WERI-Rb-1 (cell line): ENCODE measurements at regions not wholly inside any gene's neighbourhood (a gene's known extent, or its start where the extent isn't known, plus 50 kb on each side); places are given as distances from the start of the nearest gene placed in this dataset.

Source experiments
- DNase-seq: peaks from one replicate; pipeline ENCODE4 v3.0.0-alpha.2; 2020
- H3K27ac ChIP-seq: fragments of 250-450 bp; sonication (Bioruptor Pico); 2 replicates; pipeline ENCODE4 v1.5.1; 2020; ENCODE audit warnings: mild to moderate bottlenecking, moderate library complexity
- H3K27me3 ChIP-seq: fragments of 250-450 bp; sonication (Bioruptor Pico); 2 replicates; pipeline ENCODE4 v1.5.1; 2021; ENCODE audit warnings: mild to moderate bottlenecking, low read depth, moderate library complexity; ENCODE audit not compliant: insufficient read depth, severe bottlenecking
- H3K36me3 ChIP-seq: fragments of 250-450 bp; sonication (Bioruptor Pico); 2 replicates; pipeline ENCODE4 v1.5.1; 2020; ENCODE audit warnings: mild to moderate bottlenecking, moderate library complexity
- H3K4me3 ChIP-seq: 2 replicates; pipeline ENCODE4 v1.5.1; 2011; ENCODE audit warnings: low read depth, mild to moderate bottlenecking, control low read depth, low read length
- H3K9me3 ChIP-seq: fragments of 250-450 bp; sonication (Bioruptor Pico); 2 replicates; pipeline ENCODE4 v1.5.1; 2021; ENCODE audit warnings: mild to moderate bottlenecking, moderate library complexity; ENCODE audit not compliant: severe bottlenecking
- CTCF ChIP-seq: IDR thresholded peaks from 2 replicates; pipeline ENCODE4 v1.5.1; 2011; ENCODE audit warnings: low read depth, mild to moderate bottlenecking, control low read depth, inconsistent platforms, low read length

GRCh38 chr2:129620411-129620810 lies 359.1 kb upstream of the RAB6C start:
- Histone ChIP-seq H3K9me3 (no peaks in the 10 kb centered on the region), H3K27me3 (peaks cover 14% of the 10 kb centered on the region), H3K36me3 (no peaks in the 10 kb centered on the region), H3K27ac (no peak overlapping the region), H3K4me3 (no peak overlapping the region)
- DNase-seq = no peak
- TF ChIP-seq CTCF = no peak

- peaks cover 12% of the 10 kb centered on the region for H3K27me3 ChIP-seq
- no peak overlapping the region for H3K4me3 ChIP-seq
- no peaks in the 10 kb centered on the region for H3K9me3 ChIP-seq
- no peak for TF ChIP-seq CTCF
- no peaks in the 10 kb centered on the region for H3K36me3 ChIP-seq
- DNase-seq = no peak
- no peak overlapping the region for H3K27ac ChIP-seq
These were observed 355.7 kb upstream of the RAB6C start for GRCh38 chr2:129623783-129624182.

- Histone ChIP-seq H3K27ac (no peak overlapping the region), H3K9me3 (no peaks in the 10 kb centered on the region), H3K27me3 (peaks cover 10% of the 10 kb centered on the region), H3K4me3 (no peak overlapping the region), H3K36me3 (no peaks in the 10 kb centered on the region)
- no peak for DNase-seq
- TF ChIP-seq CTCF = 0 out of 2 replicates have a peak, but pooled peaks have one; percentile 21
These were observed 352.0 kb upstream of the RAB6C start for GRCh38 chr2:129627437-129627836.

- Histone ChIP-seq H3K27me3 (peaks cover 8% of the 10 kb centered on the region), H3K27ac (no peak overlapping the region), H3K9me3 (no peaks in the 10 kb centered on the region), H3K36me3 (no peaks in the 10 kb centered on the region), H3K4me3 (no peak overlapping the region)
- TF ChIP-seq CTCF = no peak
- DNase-seq = no peak
These were observed 342.8 kb upstream of the RAB6C start for GRCh38 chr2:129636692-129637091.

GRCh38 chr2:129641371-129641770 lies 338.1 kb upstream of the RAB6C start:
- peaks cover 8% of the 10 kb centered on the region for H3K27me3 ChIP-seq
- no peak overlapping the region for H3K27ac ChIP-seq
- H3K9me3 ChIP-seq = no peaks in the 10 kb centered on the region
- TF ChIP-seq CTCF = no peak
- no peak overlapping the region for H3K4me3 ChIP-seq
- DNase-seq = no peak
- no peaks in the 10 kb centered on the region for H3K36me3 ChIP-seq

- no peak overlapping the region for H3K27ac ChIP-seq
- TF ChIP-seq CTCF = no peak
- no peaks in the 10 kb centered on the region for H3K36me3 ChIP-seq
- no peak for DNase-seq
- H3K27me3 ChIP-seq = peaks cover 8% of the 10 kb centered on the region
- H3K9me3 ChIP-seq = no peaks in the 10 kb centered on the region
- no peak overlapping the region for H3K4me3 ChIP-seq
These were observed 336.9 kb upstream of the RAB6C start for GRCh38 chr2:129642526-129643043.
